ENCODE measurements at regions not wholly inside any gene's neighbourhood (a gene's known extent, or its start where the extent isn't known, plus 50 kb on each side); places are given as distances from the start of the nearest gene placed in this dataset.

DNA sequence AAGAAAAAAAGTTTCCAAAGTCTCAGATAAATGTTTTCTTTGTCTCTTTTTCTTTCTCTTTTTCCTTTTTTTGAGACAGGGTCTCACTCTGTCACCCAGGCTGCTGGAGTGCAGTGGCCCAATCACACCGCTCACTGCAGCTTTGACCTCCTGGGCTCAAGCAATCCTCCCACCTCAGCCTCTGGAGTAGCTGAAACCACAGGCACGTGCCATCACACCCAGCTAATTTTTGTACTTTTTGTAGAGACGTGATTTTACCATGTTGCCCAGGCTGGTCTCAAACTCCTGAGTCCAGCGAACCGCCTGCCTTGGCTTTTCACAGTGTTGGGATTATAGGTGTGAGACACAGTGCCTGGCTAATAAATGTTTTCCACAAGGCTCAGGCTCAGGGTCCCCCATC lies 53.3 kb upstream of the KSR1 start:
- TF ChIP-seq, protein P1, sequence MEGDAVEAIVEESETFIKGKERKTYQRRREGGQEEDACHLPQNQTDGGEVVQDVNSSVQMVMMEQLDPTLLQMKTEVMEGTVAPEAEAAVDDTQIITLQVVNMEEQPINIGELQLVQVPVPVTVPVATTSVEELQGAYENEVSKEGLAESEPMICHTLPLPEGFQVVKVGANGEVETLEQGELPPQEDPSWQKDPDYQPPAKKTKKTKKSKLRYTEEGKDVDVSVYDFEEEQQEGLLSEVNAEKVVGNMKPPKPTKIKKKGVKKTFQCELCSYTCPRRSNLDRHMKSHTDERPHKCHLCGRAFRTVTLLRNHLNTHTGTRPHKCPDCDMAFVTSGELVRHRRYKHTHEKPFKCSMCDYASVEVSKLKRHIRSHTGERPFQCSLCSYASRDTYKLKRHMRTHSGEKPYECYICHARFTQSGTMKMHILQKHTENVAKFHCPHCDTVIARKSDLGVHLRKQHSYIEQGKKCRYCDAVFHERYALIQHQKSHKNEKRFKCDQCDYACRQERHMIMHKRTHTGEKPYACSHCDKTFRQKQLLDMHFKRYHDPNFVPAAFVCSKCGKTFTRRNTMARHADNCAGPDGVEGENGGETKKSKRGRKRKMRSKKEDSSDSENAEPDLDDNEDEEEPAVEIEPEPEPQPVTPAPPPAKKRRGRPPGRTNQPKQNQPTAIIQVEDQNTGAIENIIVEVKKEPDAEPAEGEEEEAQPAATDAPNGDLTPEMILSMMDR (IDR thresholded peaks at IDR 0.05): no peak
- TF ChIP-seq POLR2AphosphoS5 (IDR thresholded peaks at IDR 0.05; ENCODE audit: low read depth, low read length) (no peak), TCF7L2 (IDR thresholded peaks at IDR 0.05; ENCODE audit: low read depth, low read length) (no peak)
- TF ChIP-seq, protein P2, sequence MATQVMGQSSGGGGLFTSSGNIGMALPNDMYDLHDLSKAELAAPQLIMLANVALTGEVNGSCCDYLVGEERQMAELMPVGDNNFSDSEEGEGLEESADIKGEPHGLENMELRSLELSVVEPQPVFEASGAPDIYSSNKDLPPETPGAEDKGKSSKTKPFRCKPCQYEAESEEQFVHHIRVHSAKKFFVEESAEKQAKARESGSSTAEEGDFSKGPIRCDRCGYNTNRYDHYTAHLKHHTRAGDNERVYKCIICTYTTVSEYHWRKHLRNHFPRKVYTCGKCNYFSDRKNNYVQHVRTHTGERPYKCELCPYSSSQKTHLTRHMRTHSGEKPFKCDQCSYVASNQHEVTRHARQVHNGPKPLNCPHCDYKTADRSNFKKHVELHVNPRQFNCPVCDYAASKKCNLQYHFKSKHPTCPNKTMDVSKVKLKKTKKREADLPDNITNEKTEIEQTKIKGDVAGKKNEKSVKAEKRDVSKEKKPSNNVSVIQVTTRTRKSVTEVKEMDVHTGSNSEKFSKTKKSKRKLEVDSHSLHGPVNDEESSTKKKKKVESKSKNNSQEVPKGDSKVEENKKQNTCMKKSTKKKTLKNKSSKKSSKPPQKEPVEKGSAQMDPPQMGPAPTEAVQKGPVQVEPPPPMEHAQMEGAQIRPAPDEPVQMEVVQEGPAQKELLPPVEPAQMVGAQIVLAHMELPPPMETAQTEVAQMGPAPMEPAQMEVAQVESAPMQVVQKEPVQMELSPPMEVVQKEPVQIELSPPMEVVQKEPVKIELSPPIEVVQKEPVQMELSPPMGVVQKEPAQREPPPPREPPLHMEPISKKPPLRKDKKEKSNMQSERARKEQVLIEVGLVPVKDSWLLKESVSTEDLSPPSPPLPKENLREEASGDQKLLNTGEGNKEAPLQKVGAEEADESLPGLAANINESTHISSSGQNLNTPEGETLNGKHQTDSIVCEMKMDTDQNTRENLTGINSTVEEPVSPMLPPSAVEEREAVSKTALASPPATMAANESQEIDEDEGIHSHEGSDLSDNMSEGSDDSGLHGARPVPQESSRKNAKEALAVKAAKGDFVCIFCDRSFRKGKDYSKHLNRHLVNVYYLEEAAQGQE (IDR thresholded peaks at IDR 0.05; ENCODE audit: insufficient read depth in 1 of 2, low read depth in 2 of 2, low read length in 1 of 2): no peak
